GM12801 (cell line): ENCODE measurements at regions not wholly inside any gene's neighbourhood (a gene's known extent, or its start where the extent isn't known, plus 50 kb on each side); places are given as distances from the start of the nearest gene placed in this dataset.

Source experiments
- CTCF ChIP-seq: IDR thresholded peaks from one replicate; pipeline ENCODE4 v1.5.1; 2011; ENCODE audit warnings: control low read depth; ENCODE audit not compliant: insufficient read length; ENCODE audit errors: extremely low read depth

GRCh38 chr15:98124581-98124980 lies 164.1 kb downstream of the ARRDC4 start:
- no peak for TF ChIP-seq CTCF

- TF ChIP-seq CTCF: no peak
These were observed 166.0 kb downstream of the ARRDC4 start for GRCh38 chr15:98126326-98127085.

GRCh38 chr15:98127586-98127985 lies 167.1 kb downstream of the ARRDC4 start:
- no peak for TF ChIP-seq CTCF

GRCh38 chr15:98131924-98132323 lies 171.4 kb downstream of the ARRDC4 start:
- no peak for TF ChIP-seq CTCF

- no peak for TF ChIP-seq CTCF
These were observed 174.4 kb downstream of the ARRDC4 start for GRCh38 chr15:98134905-98135304.

- no peak for TF ChIP-seq CTCF
These were observed 178.4 kb downstream of the ARRDC4 start for GRCh38 chr15:98138910-98139309.

GRCh38 chr15:98139337-98139736 lies 178.8 kb downstream of the ARRDC4 start:
- TF ChIP-seq CTCF: no peak
